IMR-90 (cell line): ENCODE measurements at regions not wholly inside any gene's neighbourhood (a gene's known extent, or its start where the extent isn't known, plus 50 kb on each side); places are given as distances from the start of the nearest gene placed in this dataset.

Source experiments
- ATAC-seq: fragments of 200-7000 bp; cut with Tn5 transposase; 2 replicates; pipeline ENCODE4 v1.9.1; 2020; ENCODE audit warnings: low read depth, mild to moderate bottlenecking, moderate library complexity
- BruUV-seq: library from RNA; stranded (reverse); fragments of 400-500 nt; replicated peaks from 2 replicates; lab custom pipeline; 2021; lab: Mats Ljungman, UMichigan
- CTCF ChIA-PET: fragments of 300-600 bp; formaldehyde crosslinking; extraction: SDS; loops from one replicate; lab custom pipeline; 2021; ENCODE audit warnings: antibody characterized with exemption; lab: Yijun Ruan, JAX
- POLR2A ChIA-PET: fragments of 300-600 bp; sonication (Branson Sonifier 250); formaldehyde crosslinking; loops from one replicate; lab custom pipeline; 2022; ENCODE audit warnings: antibody characterized with exemption; ENCODE audit not compliant: unreplicated experiment; lab: Charles Lee
- DNase-seq: peaks from one replicate; pipeline ENCODE4 v3.0.0; 2013
- H2AFZ ChIP-seq: replicated peaks from 2 replicates; pipeline ENCODE3; 2013; ENCODE audit warnings: low read length, mild to moderate bottlenecking; ENCODE audit not compliant: poor library complexity
- H2AK5ac ChIP-seq: 2 replicates; pipeline ENCODE4 v1.6.1; 2013; ENCODE audit warnings: low read depth, low read length, inconsistent platforms
- H2AK9ac ChIP-seq: replicated peaks from 2 replicates; pipeline ENCODE3; 2013; ENCODE audit warnings: mild to moderate bottlenecking, low read depth, low read length, moderate library complexity; ENCODE audit not compliant: poor library complexity
- H2BK120ac ChIP-seq: 2 replicates; pipeline ENCODE4 v1.6.1; 2013; ENCODE audit warnings: low read depth, low read length, inconsistent platforms
- H2BK15ac ChIP-seq: 3 replicates; pipeline ENCODE4 v1.6.1; 2013; ENCODE audit warnings: low read depth, low read length, inconsistent platforms
- H2BK20ac ChIP-seq: 2 replicates; pipeline ENCODE4 v1.6.1; 2013; ENCODE audit warnings: low read depth, mild to moderate bottlenecking, inconsistent platforms, low read length, moderate library complexity
- H2BK5ac ChIP-seq: 2 replicates; pipeline ENCODE4 v1.6.1; 2013; ENCODE audit warnings: mild to moderate bottlenecking, low read depth, low read length, inconsistent platforms; ENCODE audit not compliant: poor library complexity, severe bottlenecking
- H3K14ac ChIP-seq: replicated peaks from 2 replicates; pipeline ENCODE4 v1.6.1; 2013; ENCODE audit warnings: low read depth, low read length, inconsistent platforms
- H3K18ac ChIP-seq: 2 replicates; pipeline ENCODE4 v1.6.1; 2013; ENCODE audit warnings: low read depth, low read length, control low read depth
- H3K23ac ChIP-seq: 2 replicates; pipeline ENCODE4 v1.6.1; 2013; ENCODE audit warnings: low read depth, low read length, inconsistent platforms
- H3K27ac ChIP-seq: 2 replicates; pipeline ENCODE4 v1.5.1; 2013; ENCODE audit warnings: mild to moderate bottlenecking, control low read depth, low read length; ENCODE audit not compliant: insufficient read depth
- H3K27me3 ChIP-seq: 2 replicates; pipeline ENCODE4 v1.6.1; 2013; ENCODE audit warnings: low read length; ENCODE audit not compliant: control insufficient read depth, insufficient read depth
- H3K36me3 ChIP-seq: 2 replicates; pipeline ENCODE4 v1.6.1; 2013; ENCODE audit warnings: low read length, mixed read lengths; ENCODE audit not compliant: control insufficient read depth, insufficient read depth
- H3K4ac ChIP-seq: 2 replicates; pipeline ENCODE4 v1.6.1; 2013; ENCODE audit warnings: low read depth, low read length, inconsistent platforms
- H3K4me1 ChIP-seq: 2 replicates; pipeline ENCODE4 v1.6.1; 2013; ENCODE audit warnings: low read length, mixed read lengths; ENCODE audit not compliant: control insufficient read depth, insufficient read depth
- H3K4me2 ChIP-seq: 2 replicates; pipeline ENCODE4 v1.6.1; 2013; ENCODE audit warnings: low read depth, mild to moderate bottlenecking, control low read depth, low read length, moderate library complexity
- H3K4me3 ChIP-seq: 2 replicates; pipeline ENCODE4 v1.5.1; 2013; ENCODE audit warnings: low read depth, mild to moderate bottlenecking, control low read depth, low read length, moderate library complexity; ENCODE audit not compliant: insufficient read depth
- H3K56ac ChIP-seq: 2 replicates; pipeline ENCODE4 v1.6.1; 2013; ENCODE audit warnings: low read length, inconsistent platforms; ENCODE audit not compliant: insufficient read depth; ENCODE audit errors: extremely low read depth
- H3K79me1 ChIP-seq, 2 experiments: 2 replicates each; pipeline ENCODE4 v1.6.1; 2013; ENCODE audit warnings: low read length in 2 of 2, inconsistent platforms in 1 of 2, low read depth in 1 of 2
- H3K9ac ChIP-seq: 2 replicates; pipeline ENCODE4 v1.6.1; 2013; ENCODE audit warnings: low read depth, low read length, control low read depth
- H3K9me1 ChIP-seq: 2 replicates; pipeline ENCODE4 v1.6.1; 2013; ENCODE audit warnings: low read length, inconsistent platforms; ENCODE audit not compliant: insufficient read depth
- H3K9me3 ChIP-seq: 2 replicates; pipeline ENCODE4 v1.6.1; 2013; ENCODE audit warnings: low read length; ENCODE audit not compliant: control insufficient read depth, insufficient read depth
- H4K20me1 ChIP-seq: 2 replicates; pipeline ENCODE4 v1.6.1; 2013; ENCODE audit warnings: low read length, inconsistent platforms; ENCODE audit not compliant: insufficient read depth
- H4K5ac ChIP-seq: 2 replicates; pipeline ENCODE4 v1.6.1; 2013; ENCODE audit warnings: mild to moderate bottlenecking, low read depth, low read length, control low read depth
- H4K8ac ChIP-seq, 2 experiments: 2 replicates each; pipeline ENCODE4 v1.6.1; 2013; ENCODE audit warnings: low read depth in 2 of 2, low read length in 2 of 2, control low read depth in 1 of 2, inconsistent platforms in 1 of 2
- H4K91ac ChIP-seq: 2 replicates; pipeline ENCODE4 v1.6.1; 2013; ENCODE audit warnings: low read depth, low read length, inconsistent platforms; ENCODE audit not compliant: insufficient read depth
- BHLHE40 ChIP-seq: fragments of 150-350 bp; IDR thresholded peaks from 2 replicates; pipeline ENCODE4 v1.6.1; 2016; ENCODE audit warnings: mild to moderate bottlenecking, low read depth, low read length
- CEBPB ChIP-seq: IDR thresholded peaks from 2 replicates; pipeline ENCODE4 v1.6.1; 2012; ENCODE audit warnings: low read depth, low read length, improper control_type of control experiment
- FOS ChIP-seq: fragments of 150-350 bp; IDR thresholded peaks from 2 replicates; pipeline ENCODE4 v1.6.1; 2016; ENCODE audit warnings: low read depth, low read length
- MAFK ChIP-seq: IDR thresholded peaks from 2 replicates; pipeline ENCODE4 v1.6.1; 2012; ENCODE audit warnings: low read depth, low read length, improper control_type of control experiment
- MXI1 ChIP-seq: IDR thresholded peaks from 2 replicates; pipeline ENCODE4 v1.6.1; 2012; ENCODE audit warnings: low read depth, mild to moderate bottlenecking, low read length, moderate library complexity, borderline replicate concordance
- NFE2L2 ChIP-seq: fragments of 150-350 bp; IDR thresholded peaks from 2 replicates; pipeline ENCODE4 v1.6.1; 2016; ENCODE audit warnings: low read depth, mild to moderate bottlenecking, low read length
- POLR2A ChIP-seq: IDR thresholded peaks from 2 replicates; pipeline ENCODE4 v1.6.1; 2012; ENCODE audit warnings: mild to moderate bottlenecking, low read depth, low read length
- RAD21 ChIP-seq: IDR thresholded peaks from 2 replicates; pipeline ENCODE4 v1.6.1; 2012; ENCODE audit warnings: low read length, improper control_type of control experiment
- RCOR1 ChIP-seq: IDR thresholded peaks from 2 replicates; pipeline ENCODE4 v1.6.1; 2012; ENCODE audit warnings: mild to moderate bottlenecking, low read length, improper control_type of control experiment; ENCODE audit not compliant: insufficient replicate concordance
- RFX5 ChIP-seq: IDR thresholded peaks from 2 replicates; pipeline ENCODE4 v1.8.0; 2012; ENCODE audit warnings: low read depth, mild to moderate bottlenecking, low read length, moderate library complexity
- WGBS, 2 experiments: methylation state at CpG; one replicate each; pipeline versions ENCODE4 v1.1.5 to v1.1.7; 2013; ENCODE audit warnings: missing lambda C conversion rate in 2 of 2; ENCODE audit not compliant: insufficient read length in 1 of 2; ENCODE audit errors: extremely low coverage in 2 of 2; 5-methylcytosine and 5-hydroxymethylcytosine counted together
- dilution Hi-C: fragments of 300-500 bp; cut with HindIII; formaldehyde crosslinking; loops from one replicate; pipeline ENCODE4 v1.14.3; 2018; ENCODE audit warnings: low sequenced_read_pairs; ENCODE audit not compliant: unreplicated experiment
- in situ Hi-C: fragments of 300-500 bp; cut with MboI; formaldehyde crosslinking; loops from 3 replicates; pipeline ENCODE4 v1.14.3; 2019; ENCODE audit warnings: low sequenced_read_pairs, inconsistent platforms, mixed read lengths
- intact Hi-C: fragments of 100-400 bp; cut with micrococcal nuclease; formaldehyde crosslinking; loops from 2 replicates; pipeline ENCODE4 v1.10.0; 2022
- TF ChIP-seq, protein P1 (sequence below): fragments of 150-350 bp; IDR thresholded peaks from 2 replicates; pipeline ENCODE4 v1.6.1; 2017; ENCODE audit warnings: mild to moderate bottlenecking, antibody characterized with exemption, low read length, low read depth
- TF ChIP-seq, protein P2 (sequence below): conservative IDR thresholded peaks from 2 replicates; pipeline ENCODE4 v1.5.1; 2012; ENCODE audit warnings: mild to moderate bottlenecking, low read depth, low read length, improper control_type of control experiment
- TF ChIP-seq, protein P3 (sequence below): fragments of 150-350 bp; IDR thresholded peaks from 2 replicates; pipeline ENCODE4 v1.6.1; 2016; ENCODE audit warnings: low read depth, mild to moderate bottlenecking, low read length, moderate library complexity, borderline replicate concordance

DNA sequence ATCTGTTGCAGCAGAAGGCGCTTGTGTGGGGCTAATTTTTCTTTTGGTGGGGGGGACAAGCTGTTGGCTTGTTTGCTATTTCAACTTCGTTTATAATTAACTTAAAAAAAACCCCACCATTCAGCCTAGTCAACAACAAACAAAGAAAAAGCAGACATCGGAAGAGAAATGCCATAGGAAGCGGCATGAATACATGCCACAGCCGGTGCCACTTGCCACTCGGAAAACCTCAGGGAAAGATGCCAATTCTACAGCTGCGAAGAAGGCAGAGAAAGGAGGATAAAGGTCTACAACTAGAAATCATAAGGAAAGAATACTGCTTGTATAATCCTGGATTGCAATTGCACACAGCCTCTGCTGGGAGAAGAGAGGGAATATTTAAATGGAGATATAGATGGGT, 254.4 kb upstream of the PMFBP1 start:
- no peak for DNase-seq
- no peaks in the 10 kb centered on the region for H3K36me3 ChIP-seq
- H3K23ac ChIP-seq: no peak overlapping the region
- no peak overlapping the region for H2AK5ac ChIP-seq
- no peak overlapping the region for H3K56ac ChIP-seq
- H3K4ac ChIP-seq: no peak overlapping the region
- no peak overlapping the region for H3K4me3 ChIP-seq
- H4K8ac ChIP-seq: no peak overlapping the region
- ChIA-PET POLR2A (no interaction called here), CTCF (no interaction called here)
- no peak overlapping the region for H2BK5ac ChIP-seq
- TF ChIP-seq CEBPB (no peak), BHLHE40 (no peak), MXI1 (no peak), NFE2L2 (no peak), RAD21 (no peak), RCOR1 (no peak), MAFK (no peak), POLR2A (no peak), RFX5 (no peak), FOS (no peak)
- TF ChIP-seq, protein P1, sequence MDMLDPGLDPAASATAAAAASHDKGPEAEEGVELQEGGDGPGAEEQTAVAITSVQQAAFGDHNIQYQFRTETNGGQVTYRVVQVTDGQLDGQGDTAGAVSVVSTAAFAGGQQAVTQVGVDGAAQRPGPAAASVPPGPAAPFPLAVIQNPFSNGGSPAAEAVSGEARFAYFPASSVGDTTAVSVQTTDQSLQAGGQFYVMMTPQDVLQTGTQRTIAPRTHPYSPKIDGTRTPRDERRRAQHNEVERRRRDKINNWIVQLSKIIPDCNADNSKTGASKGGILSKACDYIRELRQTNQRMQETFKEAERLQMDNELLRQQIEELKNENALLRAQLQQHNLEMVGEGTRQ: no peak
- TF ChIP-seq, protein P2, sequence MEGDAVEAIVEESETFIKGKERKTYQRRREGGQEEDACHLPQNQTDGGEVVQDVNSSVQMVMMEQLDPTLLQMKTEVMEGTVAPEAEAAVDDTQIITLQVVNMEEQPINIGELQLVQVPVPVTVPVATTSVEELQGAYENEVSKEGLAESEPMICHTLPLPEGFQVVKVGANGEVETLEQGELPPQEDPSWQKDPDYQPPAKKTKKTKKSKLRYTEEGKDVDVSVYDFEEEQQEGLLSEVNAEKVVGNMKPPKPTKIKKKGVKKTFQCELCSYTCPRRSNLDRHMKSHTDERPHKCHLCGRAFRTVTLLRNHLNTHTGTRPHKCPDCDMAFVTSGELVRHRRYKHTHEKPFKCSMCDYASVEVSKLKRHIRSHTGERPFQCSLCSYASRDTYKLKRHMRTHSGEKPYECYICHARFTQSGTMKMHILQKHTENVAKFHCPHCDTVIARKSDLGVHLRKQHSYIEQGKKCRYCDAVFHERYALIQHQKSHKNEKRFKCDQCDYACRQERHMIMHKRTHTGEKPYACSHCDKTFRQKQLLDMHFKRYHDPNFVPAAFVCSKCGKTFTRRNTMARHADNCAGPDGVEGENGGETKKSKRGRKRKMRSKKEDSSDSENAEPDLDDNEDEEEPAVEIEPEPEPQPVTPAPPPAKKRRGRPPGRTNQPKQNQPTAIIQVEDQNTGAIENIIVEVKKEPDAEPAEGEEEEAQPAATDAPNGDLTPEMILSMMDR: no peak
- TF ChIP-seq, protein P3, sequence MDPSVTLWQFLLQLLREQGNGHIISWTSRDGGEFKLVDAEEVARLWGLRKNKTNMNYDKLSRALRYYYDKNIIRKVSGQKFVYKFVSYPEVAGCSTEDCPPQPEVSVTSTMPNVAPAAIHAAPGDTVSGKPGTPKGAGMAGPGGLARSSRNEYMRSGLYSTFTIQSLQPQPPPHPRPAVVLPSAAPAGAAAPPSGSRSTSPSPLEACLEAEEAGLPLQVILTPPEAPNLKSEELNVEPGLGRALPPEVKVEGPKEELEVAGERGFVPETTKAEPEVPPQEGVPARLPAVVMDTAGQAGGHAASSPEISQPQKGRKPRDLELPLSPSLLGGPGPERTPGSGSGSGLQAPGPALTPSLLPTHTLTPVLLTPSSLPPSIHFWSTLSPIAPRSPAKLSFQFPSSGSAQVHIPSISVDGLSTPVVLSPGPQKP: no peak
- H3K79me1 ChIP-seq: no peaks in the 10 kb centered on the region
- H3K4me2 ChIP-seq: no peak overlapping the region
- no peaks in the 10 kb centered on the region for H3K27me3 ChIP-seq
- H3K18ac ChIP-seq: no peak overlapping the region
- H2AFZ ChIP-seq: no peak overlapping the region
- no peak overlapping the region for H3K27ac ChIP-seq
- H4K5ac ChIP-seq: no peak overlapping the region
- no TSS peak for BruUV-seq
- H2BK120ac ChIP-seq: no peak overlapping the region
- intact Hi-C loops: no loop called here
- H2BK15ac ChIP-seq: no peak overlapping the region
- no peaks in the 10 kb centered on the region for H3K9me3 ChIP-seq
- no peak overlapping the region for H2BK20ac ChIP-seq
- H4K91ac ChIP-seq: no peak overlapping the region
- dilution Hi-C loops: no loop called here
- in situ Hi-C loops: no loop called here
- H3K9me1 ChIP-seq: no peaks in the 10 kb centered on the region
- no peak for ATAC-seq
- no peak overlapping the region for H3K14ac ChIP-seq
- 93% methylated on average over 3 of the region's 7 CpGs; no CpG with 5 or more reads in 1 of the 2 experiments for WGBS, 2 experiments
- H3K4me1 ChIP-seq: no peaks in the 10 kb centered on the region
- no peaks in the 10 kb centered on the region for H4K20me1 ChIP-seq
- H3K9ac ChIP-seq: no peak overlapping the region
- no peak overlapping the region for H2AK9ac ChIP-seq
